Osteoblast (primary cell): ENCODE measurements at regions not wholly inside any gene's neighbourhood (a gene's known extent, or its start where the extent isn't known, plus 50 kb on each side); places are given as distances from the start of the nearest gene placed in this dataset.

ENCODE experiments used
- DNase-seq: peaks from one replicate; pipeline ENCODE4 v3.0.0; 2011; ENCODE audit warnings: low spot score, mixed read lengths; ENCODE audit not compliant: insufficient read length; ENCODE audit errors: missing footprints
- H2AFZ ChIP-seq: 2 replicates; pipeline ENCODE4 v1.6.0; 2011; ENCODE audit warnings: mild to moderate bottlenecking, low read length
- H3K27ac ChIP-seq: 2 replicates; pipeline ENCODE4 v1.5.1; 2011; ENCODE audit warnings: mild to moderate bottlenecking, low read depth, low read length, moderate library complexity
- H3K27me3 ChIP-seq: 2 replicates; pipeline ENCODE4 v1.6.0; 2012; ENCODE audit warnings: mild to moderate bottlenecking, control low read depth, inconsistent platforms, low read length, moderate library complexity; ENCODE audit not compliant: insufficient read depth
- H3K36me3 ChIP-seq: 2 replicates; pipeline ENCODE4 v1.5.1; 2011; ENCODE audit warnings: mild to moderate bottlenecking, low read length, control low read depth, moderate library complexity; ENCODE audit not compliant: insufficient read depth
- H3K4me1 ChIP-seq: 2 replicates; pipeline ENCODE4 v1.5.1; 2011; ENCODE audit warnings: mild to moderate bottlenecking, low read length, control low read depth, moderate library complexity; ENCODE audit not compliant: insufficient read depth
- H3K4me2 ChIP-seq: 2 replicates; pipeline ENCODE4 v1.6.0; 2011; ENCODE audit warnings: mild to moderate bottlenecking, low read length; ENCODE audit not compliant: insufficient read depth
- H3K4me3 ChIP-seq: fragments of 200-600 bp; sonication (generic); 3 replicates; pipeline ENCODE4 v1.5.1; 2012; ENCODE audit warnings: mild to moderate bottlenecking, low read length, inconsistent platforms; ENCODE audit not compliant: insufficient read depth
- H3K79me2 ChIP-seq: 2 replicates; pipeline ENCODE4 v1.6.0; 2012; ENCODE audit warnings: mild to moderate bottlenecking, low read length, control low read depth, inconsistent platforms; ENCODE audit not compliant: insufficient read depth
- H3K9me3 ChIP-seq: 2 replicates; pipeline ENCODE4 v1.5.1; 2011; ENCODE audit warnings: low read depth, low read length, control low read depth
- H4K20me1 ChIP-seq: 2 replicates; pipeline ENCODE4 v1.6.0; 2012; ENCODE audit warnings: mild to moderate bottlenecking, low read length, control low read depth; ENCODE audit not compliant: insufficient read depth
- CTCF ChIP-seq: IDR thresholded peaks from 2 replicates; pipeline ENCODE4 v1.5.1; 2011; ENCODE audit warnings: mild to moderate bottlenecking, low read depth, low read length, moderate library complexity; ENCODE audit errors: extremely low read depth

- H3K4me3 ChIP-seq = no peak overlapping the region
Observed at GRCh38 chr1:90273241-90273774, 278.4 kb downstream of the ZNF326 start.

GRCh38 chr1:90262791-90263190 is 267.9 kb downstream of the ZNF326 start:
- DNase-seq = no peak
- Histone ChIP-seq H4K20me1 (no peaks in the 10 kb centered on the region), H3K27me3 (no peaks in the 10 kb centered on the region), H3K9me3 (no peaks in the 10 kb centered on the region), H2AFZ (no peak overlapping the region), H3K4me1 (no peaks in the 10 kb centered on the region), H3K79me2 (no peaks in the 10 kb centered on the region), H3K4me3 (no peak overlapping the region), H3K4me2 (no peak overlapping the region), H3K27ac (no peak overlapping the region), H3K36me3 (no peaks in the 10 kb centered on the region)
- no peak for TF ChIP-seq CTCF

More at GRCh38 chr1:90273241-90273774, 278.4 kb downstream of the ZNF326 start:
- DNase-seq = no peak
- Histone ChIP-seq H3K27ac (no peak overlapping the region), H3K27me3 (no peaks in the 10 kb centered on the region), H3K36me3 (no peaks in the 10 kb centered on the region), H3K4me2 (no peak overlapping the region), H3K9me3 (no peaks in the 10 kb centered on the region), H2AFZ (no peak overlapping the region), H3K4me1 (no peaks in the 10 kb centered on the region), H4K20me1 (no peaks in the 10 kb centered on the region), H3K79me2 (no peaks in the 10 kb centered on the region)
- TF ChIP-seq CTCF = no peak

- DNase-seq = no peak
- H3K4me3 ChIP-seq = no peak overlapping the region
- H4K20me1 ChIP-seq = no peaks in the 10 kb centered on the region
- H2AFZ ChIP-seq = no peak overlapping the region
- H3K27ac ChIP-seq = no peak overlapping the region
- no peak overlapping the region for H3K4me2 ChIP-seq
- no peaks in the 10 kb centered on the region for H3K79me2 ChIP-seq
- TF ChIP-seq CTCF = no peak
- H3K27me3 ChIP-seq = no peaks in the 10 kb centered on the region
- no peaks in the 10 kb centered on the region for H3K36me3 ChIP-seq
- no peaks in the 10 kb centered on the region for H3K4me1 ChIP-seq
- no peaks in the 10 kb centered on the region for H3K9me3 ChIP-seq
Observed at GRCh38 chr1:90262286-90262685, 267.4 kb downstream of the ZNF326 start.

- Histone ChIP-seq H3K27ac (no peak overlapping the region), H3K4me3 (no peak overlapping the region), H3K79me2 (no peaks in the 10 kb centered on the region), H3K4me1 (no peaks in the 10 kb centered on the region), H2AFZ (no peak overlapping the region), H4K20me1 (no peaks in the 10 kb centered on the region), H3K9me3 (no peaks in the 10 kb centered on the region), H3K27me3 (no peaks in the 10 kb centered on the region), H3K4me2 (no peak overlapping the region), H3K36me3 (no peaks in the 10 kb centered on the region)
- TF ChIP-seq CTCF = no peak
- no peak for DNase-seq
Observed at GRCh38 chr1:90246069-90246468, 251.2 kb downstream of the ZNF326 start.
